HG02610 (cell line): ENCODE measurements at regions not wholly inside any gene's neighbourhood (a gene's known extent, or its start where the extent isn't known, plus 50 kb on each side); places are given as distances from the start of the nearest gene placed in this dataset.
"Not testable (repeated sequence)": the region's sequence is repeated elsewhere in the genome, so short reads cannot be mapped to it uniquely, and the experiment has no call there.

Experiments
- ATAC-seq: cut with Tn5 transposase; IDR thresholded peaks from one replicate; pipeline ENCODE4 v1.9.1; 2021; ENCODE audit warnings: mild to moderate bottlenecking, moderate library complexity; ENCODE audit not compliant: unreplicated experiment

DNA sequence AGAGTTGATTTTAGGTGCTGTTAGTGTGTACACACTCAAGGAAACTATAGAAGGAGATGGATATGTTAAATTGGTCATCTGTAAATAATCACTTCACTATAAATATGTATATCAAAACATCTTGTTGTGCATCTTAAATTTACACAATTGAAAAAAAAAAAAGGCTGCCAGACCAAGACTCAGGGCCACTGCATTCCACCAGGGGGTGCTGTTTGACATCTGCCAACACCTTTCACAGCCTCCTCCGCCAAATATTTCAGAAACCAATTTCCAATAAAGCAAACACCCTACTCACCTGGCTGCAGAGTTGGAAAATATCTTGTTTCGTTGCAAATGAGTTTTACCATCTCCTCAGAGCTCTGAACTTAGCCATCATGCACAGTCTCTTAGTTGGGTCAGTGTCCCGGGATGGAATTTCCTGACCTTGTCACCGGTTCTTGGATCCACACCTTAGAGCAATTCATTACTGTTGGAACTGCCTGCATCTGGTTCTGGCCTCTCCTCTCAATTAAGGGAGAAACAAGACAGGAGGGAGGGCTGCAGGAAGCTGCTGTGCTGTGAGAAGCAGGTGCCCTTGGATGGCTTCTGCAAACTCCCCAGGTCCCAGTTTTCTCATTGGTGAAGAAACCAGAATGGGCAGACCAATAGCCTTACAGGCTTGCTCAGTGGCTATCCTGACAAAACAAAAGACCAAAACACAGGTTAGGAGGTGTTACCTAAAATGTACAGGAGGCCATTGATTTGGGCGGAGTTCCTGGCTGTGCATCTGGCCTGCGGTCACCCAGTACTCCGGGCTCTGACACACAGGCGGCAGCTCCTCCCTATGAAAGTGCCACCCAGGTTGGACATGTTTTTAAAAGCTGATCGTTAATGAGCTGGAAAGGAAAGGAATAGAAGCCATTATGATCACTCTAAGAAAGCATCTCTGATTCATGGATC, 746.6 kb downstream of the UQCRFS1 start:
- no peak for ATAC-seq

DNA sequence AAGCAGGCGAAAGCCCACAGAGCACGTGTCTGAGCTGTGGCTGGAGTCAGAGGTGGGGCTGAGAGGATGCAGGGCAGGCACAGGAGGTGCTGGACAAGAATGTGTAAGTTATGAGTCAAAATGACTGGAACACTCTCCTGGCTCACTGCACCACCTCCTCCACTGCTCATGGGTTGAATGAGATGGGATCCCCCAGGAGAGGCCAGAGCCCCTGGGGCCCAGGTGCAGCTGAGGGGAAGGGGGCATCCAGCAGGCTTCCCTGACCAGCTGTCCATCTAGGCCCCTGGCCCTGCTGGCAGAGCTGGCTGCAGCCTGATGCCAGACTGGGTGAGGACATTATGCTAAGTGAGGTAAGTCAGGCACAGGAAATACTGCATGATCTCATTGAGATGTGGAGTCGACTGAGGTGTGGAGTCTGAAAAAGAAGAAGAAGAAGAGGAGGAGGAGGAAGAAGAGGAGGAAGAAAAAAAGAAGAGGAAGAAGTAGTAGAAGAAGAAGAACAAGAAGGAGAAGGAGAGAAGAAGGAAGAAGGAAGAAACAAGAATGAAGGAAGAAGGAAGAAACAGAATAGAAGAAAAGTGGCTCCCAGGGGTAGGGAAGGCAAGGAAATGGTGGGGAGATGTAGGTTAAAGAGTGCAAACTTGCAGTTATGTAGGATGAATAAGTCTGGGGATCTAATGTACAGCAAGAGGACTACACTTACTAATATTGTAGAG, 747.4 kb downstream of the UQCRFS1 start:
- ATAC-seq, result no peak

DNA sequence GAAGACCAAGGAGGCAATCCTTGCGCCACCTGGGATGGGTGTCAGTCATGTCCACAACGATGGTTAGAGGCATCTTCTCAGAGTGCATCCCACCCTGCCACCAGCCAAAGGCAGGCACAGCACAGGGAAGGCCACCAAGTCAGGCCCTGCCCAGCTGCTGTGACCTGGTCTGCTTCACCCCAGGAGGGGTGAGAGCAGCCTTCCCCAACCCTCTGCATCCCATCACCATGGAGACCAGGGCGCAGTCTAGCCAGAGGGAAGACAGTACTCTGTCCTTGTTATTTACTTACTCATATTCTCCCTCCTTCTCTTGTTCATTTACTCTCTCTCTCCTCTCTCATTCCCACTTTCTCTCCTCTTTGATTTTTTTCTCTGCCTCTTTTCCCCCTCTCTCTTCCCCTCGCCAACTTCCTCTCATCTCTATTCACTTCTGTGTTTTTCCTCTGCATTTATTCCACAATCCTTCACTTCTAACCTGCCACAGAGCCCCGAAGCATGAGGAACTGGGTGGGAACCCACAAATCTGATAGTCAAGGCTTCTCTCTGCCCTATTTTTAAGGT, 749.4 kb downstream of the UQCRFS1 start:
- ATAC-seq, result no peak

DNA sequence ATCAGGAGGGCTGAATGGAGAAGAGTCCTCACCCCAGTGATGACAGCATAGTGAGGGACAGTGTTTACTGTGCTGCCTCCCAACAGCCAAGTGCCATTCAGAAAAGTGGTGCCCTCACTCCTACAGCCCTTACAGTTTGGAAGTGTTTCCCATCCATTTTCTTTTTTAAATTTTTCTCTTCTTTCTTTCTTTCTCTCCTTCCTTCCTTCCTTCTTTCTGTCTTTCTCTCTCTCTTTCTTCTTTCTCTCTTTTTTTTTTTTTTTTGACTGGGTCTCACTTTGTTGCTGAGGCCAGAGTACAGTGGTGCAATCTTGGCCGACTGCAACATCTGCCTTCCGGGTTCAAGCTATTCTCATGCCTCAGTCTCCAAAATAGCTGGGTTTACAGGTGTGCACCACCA, 755.3 kb downstream of the UQCRFS1 start:
- no peak for ATAC-seq

DNA sequence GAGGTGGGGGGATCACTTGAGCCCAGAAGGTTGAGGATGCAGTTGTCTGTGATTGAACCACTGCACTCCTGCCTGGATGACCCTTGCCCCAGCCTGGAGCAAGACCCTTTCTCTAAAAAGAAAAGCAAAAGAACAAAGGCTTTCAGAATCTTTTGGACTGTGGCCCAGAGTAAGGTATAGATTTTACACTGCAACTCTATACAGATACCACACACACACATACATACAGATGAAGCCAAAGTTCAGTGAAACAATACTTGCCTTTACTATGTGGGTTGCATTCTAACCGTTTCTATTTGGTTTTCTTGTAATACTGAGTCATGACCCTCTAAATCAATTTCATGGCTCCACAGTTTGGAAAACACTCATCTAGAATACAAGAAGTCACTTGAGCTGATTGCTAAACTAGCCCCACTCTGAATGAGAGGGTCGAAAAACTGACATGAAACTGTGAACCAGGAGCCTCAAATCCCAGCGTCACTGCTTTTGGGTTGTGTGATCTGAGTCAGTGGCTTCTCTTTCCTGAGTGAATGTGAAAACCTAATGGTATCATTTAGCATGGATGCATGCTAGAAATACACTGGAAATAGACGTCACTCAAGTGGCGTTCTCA, 756.1 kb downstream of the UQCRFS1 start:
- no peak for ATAC-seq

DNA sequence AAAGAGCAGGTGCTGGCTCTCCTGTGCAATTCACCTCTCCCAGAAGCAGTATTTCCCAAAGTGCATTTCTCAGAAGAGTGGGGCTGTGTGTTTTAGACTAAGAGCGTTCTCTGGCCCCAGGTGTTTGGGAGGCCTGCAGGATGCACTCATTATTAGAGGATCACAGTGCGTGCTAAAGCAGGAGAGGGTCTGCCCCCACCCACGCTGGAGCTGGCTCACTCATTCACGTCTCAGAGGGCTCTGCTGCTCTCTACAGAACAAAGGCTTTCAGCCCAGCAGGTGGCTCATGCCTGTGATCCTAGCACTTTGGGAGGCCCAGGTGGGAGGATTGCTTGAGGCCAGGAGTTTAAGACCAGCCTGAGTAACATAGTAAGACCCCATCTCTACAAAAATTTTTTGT, 756.7 kb downstream of the UQCRFS1 start:
- ATAC-seq, result no peak

DNA sequence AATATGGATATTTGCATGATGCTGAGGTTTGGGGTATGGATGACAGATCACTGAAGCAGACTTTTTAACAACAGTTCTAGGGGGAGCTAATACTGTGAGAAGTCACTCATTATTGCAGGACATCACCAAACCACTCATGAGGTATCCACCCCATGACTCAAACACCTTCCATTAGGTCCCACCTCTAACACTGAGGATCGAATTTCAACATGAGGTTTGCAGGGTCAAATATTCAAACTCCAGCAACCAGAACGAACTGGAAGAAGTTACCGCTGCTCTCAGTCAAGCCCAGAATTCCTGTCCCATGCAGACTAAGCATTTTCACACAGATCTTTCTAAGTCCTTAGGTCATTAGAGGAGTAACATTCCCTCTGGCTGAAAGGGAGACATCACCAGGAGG, 758.9 kb downstream of the UQCRFS1 start:
- ATAC-seq, result no peak

DNA sequence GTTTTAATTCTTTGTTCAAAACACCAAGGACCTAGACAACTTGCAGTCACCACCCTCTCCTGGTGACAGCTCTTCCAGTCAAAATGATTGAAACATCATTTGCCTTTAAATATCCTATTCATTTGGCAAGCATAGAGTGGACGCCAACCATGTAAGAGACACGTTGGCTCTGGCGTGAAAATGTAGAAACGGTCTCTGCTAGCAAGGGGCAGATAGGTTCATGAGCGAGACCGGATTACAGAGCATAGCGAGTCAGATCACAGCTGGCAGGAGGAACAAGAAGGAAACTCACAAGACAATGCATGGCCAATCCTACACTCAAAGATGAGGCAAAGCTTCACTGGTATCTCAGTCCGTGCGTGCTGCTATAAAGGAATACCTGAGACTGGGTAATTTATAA, 759.5 kb downstream of the UQCRFS1 start:
- ATAC-seq, result no peak

DNA sequence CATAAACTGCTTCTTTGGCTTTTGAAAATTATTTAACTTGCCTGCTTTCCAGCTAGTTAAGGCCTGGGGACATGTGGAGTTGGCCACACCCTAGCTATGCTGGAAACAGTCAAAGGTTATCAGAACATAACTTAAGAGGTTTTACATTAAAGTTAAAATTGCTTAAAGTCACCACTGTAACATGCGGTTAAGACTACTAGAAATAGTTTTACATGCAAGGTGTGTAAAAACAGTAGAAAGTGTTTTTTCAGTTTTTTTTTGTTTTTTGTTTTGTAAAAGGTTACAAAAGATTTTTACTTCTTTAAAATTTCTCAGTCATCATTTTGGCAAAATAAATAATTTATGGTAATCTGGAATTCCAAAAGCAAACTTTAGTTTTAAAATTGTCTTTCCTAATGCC, 763.1 kb downstream of the UQCRFS1 start:
- no peak for ATAC-seq

DNA sequence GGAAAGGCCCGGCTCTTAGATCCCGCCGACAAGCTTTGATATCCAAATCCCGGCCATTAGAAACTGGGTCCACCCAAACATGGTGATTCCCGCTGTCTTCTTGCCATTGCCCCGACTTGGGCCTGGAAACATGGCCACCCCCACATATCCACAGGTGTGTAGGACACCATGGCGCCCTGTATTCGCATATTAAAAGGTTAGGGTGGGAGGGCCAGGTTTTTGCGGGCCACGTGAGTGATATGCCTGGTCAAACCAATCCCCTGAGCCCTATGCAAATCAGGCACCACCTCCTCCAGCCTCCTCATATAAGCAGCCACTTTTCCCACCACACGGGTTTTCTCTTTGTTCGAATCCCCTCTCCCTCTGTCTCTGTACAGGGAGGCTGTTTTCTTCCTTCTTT, 766.4 kb downstream of the UQCRFS1 start:
- ATAC-seq, result no peak

DNA sequence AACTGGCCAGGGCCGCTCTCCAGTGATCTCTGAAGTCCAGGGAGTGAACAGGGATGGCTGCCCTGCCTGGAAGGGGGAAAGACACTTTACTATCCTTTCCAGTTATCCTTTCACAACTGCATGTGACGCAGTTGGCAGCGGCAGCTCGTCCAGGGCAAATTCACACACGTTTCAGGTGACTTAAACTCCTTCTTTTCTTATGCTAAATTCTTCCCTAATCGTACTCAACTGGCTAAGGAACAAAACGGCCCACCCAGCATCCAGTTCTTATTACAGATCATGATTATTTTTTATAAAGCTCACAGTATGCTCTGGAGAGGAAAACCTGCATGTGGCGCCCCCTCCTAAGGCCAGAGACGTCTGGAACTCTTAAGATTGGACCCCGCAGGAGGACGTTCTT, 767.1 kb downstream of the UQCRFS1 start:
- ATAC-seq, result no peak

DNA sequence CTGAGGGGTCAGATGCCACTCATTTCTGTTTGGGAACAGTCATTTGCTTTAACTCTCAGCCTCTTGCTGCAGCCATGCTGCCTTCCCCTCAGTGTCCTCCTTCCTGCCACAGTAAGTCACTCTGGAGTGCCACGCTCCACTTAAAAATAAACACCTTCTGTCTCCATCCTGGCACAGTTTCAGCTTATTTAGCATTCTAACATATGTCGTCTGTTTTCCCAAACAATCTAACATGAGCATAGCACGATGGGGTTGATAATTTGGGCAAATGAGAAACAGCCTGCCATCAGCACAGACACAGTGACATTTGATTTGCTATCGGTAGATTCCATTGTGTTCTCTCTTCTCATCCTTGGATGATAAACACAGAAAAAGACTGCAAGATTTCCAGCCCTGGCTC, 768.6 kb downstream of the UQCRFS1 start:
- ATAC-seq, result no peak

DNA sequence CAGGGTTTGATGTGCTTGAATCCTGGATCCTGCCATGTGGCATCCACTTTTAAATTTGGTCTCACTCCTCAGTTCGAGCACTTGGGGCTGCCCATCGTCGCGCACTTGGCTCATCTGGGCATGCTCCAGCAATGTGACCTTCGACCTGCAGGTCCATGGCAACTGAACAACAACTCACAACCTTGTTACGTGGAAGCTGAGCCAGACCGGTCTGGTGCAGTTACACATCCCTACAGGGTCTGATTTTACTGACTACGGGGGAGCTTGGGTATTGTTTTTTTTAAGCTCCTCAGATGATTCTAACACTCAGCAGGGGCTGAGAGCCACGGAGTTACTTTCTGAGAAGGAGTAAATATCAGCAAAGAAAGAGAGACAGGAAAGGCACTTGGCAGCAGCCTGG, 769.6 kb downstream of the UQCRFS1 start:
- no peak for ATAC-seq

DNA sequence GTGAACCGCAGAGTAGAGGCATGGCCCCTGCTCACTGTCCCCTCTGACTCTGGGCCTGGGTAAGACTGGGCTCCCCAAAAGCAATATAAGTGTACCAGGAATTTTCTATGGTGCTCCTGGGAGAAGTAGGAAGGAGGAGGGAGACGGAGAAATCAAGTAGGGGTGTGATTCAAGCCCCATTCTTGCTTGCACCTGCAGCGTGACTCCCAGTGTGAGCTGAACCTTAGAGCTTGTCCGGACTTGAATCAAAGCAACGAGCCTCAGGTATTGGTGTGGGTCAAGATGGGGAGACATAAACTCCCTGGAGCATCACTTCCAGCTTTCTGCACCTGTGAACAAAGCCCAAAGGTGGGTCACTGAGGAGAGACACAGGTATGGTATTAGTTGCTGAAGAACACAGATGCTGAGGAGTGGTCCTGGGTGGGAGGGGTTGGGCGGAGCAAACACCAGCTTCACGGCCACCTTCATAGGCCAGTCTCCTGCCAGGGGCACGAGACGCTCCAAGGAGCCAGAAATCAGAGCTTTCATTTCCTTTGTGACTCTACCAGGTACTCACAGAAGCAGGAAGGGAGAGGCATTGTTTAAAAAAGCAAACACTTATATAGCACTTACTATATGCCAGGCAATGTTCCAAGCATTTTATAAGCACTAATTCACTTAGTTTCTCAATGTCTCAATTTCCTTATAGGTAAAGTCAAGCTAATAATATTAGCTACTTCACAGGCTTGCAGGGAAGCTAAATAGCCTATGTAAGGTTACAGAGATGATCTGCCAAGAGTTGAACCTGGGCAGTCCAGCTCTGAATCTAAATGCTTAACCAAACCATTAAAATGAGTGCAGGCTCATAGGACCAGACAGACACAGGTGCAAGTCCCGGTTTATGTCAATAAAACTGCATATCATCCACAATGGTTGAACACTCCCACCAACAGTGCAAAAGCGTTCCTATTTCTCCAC, 775.3 kb downstream of the UQCRFS1 start:
- ATAC-seq, result no peak

DNA sequence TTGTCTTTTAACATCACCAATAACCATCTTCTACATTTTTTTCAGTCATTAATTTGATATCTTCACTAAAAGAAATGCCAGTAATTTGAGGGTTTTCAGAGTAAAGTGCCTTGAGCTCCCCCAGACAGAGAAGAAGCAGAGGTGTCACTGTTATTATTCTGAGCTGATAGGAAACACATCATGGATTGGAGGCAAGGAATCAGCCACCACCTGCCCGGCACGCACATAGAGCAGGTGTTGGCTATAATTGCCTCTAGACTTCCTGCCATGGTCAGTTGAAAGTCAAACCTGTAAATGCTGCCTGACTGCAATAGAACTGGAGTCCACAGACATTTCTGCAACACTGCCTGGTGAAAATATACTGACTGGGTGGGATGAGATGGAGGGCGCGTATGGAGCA, 776.6 kb downstream of the UQCRFS1 start:
- ATAC-seq, result no peak

DNA sequence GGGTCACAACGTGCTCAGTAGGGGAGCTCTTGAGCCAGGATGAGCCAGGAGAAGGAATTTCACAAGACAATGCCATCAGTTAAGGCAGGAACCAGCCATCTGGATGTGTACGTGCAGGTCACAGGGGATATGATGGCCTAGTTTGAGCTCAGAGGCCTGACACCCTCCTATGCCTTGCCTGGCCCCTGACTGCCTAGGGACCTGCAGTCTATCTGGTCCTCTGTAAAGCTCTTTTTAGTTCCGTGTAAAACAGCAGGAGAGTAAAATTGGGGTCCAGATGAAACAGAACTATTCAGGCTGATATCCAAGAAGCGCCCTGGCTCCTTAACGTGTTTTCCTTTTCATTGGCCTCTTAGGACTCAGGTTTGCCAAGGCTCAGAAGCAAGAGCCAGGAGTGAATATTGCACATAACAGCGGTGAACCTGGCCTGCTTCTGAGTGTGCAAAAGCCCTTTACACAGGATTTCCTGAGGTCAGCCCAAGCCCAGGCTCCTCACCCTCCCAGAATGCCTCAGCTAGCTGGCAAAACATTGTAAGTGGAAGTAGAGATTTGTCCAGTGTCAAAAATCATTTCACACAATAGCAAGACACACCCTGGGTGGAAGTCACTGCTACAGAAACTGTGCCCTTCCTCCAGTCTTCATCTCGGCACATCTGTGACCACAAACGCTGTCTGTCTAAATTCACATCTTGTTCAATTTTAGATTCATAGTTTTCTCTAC, 777.2 kb downstream of the UQCRFS1 start:
- no peak for ATAC-seq

DNA sequence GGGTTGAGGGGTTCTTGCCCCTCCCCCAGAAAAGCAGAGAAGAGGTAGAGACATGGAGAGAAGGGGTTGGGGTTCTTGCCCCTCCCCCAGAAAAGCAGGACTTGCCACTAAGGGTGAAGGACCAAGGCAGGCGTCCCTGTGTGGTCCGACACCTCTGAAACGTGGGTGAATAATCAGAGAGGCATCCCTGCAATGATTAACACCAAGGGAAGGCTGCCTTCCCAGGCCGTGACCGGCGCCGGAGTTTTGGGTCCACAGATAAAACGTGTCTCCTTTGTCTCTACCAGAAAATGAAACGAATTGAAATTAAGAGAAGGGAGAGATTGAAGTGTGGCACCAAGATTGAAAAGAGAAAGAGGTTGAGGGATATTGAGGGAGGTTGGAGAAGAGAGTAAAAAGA, 778.2 kb downstream of the UQCRFS1 start:
- ATAC-seq, result not testable (repeated sequence)

DNA sequence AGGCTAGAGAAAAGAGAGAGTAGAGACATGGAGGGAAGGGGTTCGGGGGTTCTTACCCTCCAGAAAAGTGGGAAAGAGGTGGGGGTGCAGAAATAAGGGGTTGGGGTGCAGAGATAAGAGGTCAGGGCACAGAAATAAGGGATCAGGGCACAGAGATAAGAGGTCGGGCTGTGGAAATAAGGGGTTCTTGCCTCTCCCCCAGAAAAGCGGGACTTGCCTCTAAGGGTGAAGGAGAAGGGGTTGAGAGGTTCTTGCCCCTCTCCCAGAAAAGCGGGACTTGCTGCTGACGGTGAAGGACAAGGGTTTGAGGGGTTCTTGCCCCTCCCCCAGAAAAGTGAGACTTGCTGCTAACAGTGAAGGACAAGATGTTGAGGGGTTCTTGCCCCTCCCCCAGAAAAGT, 778.6 kb downstream of the UQCRFS1 start:
- ATAC-seq, result not testable (repeated sequence)

DNA sequence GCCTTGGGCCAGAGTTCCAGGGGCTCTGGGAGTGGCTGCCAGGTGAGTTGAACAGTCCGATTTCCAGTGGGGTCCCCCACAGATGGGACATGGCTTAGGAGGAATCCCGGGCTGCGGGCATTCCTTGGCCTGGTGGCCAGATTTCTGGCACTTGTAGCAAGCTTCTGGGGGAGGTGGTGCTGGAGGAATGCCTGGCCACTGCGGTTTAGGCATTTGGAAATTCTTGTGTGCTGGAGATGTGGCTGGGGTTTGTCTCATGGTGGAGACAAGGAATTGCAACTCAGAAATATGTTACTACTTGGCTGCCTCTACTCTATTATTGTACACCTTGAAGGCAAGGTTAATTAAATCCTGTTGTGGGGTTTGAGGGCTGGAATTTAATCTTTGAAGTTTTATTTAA, 779.8 kb downstream of the UQCRFS1 start:
- ATAC-seq, result not testable (repeated sequence)

DNA sequence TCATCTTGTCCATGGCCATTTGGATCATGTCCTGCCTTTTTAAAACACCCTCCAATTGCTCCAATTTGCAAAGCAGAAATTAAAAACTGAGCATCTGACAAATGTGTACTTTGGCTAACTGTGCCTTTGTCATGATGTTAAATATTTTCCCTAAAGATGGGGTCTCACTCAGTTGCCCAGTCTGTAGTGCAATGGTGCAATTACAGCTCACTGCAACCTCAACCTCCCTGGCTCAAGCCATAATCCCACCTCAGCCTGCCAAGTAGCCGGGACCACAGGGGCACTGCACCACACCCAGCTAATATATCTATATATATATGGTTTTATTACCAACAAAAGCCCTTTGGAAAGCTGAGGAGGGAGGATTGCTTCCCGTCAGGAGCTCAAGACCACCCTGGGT, 782.7 kb downstream of the UQCRFS1 start:
- ATAC-seq, result no peak
